HT1080 (cell line): ENCODE measurements at regions not wholly inside any gene's neighbourhood (a gene's known extent, or its start where the extent isn't known, plus 50 kb on each side); places are given as distances from the start of the nearest gene placed in this dataset.

Experiments used
- DNase-seq: peaks from one replicate; pipeline ENCODE4 v3.0.0-alpha.2; 2015; ENCODE audit warnings: low read depth

- DNase-seq, result no peak
Measured at GRCh38 chr13:77480066-77480465, 55.4 kb upstream of the SCEL start.

- DNase-seq, result no peak
Measured at GRCh38 chr13:77479326-77479725, 56.2 kb upstream of the SCEL start.

- no peak for DNase-seq
Measured at GRCh38 chr13:77477299-77477848, 58.1 kb upstream of the SCEL start.

- no peak for DNase-seq
Measured at GRCh38 chr13:77476456-77476855, 59.0 kb upstream of the SCEL start.

GRCh38 chr13:77475345-77476084 is 60.0 kb upstream of the SCEL start:
- DNase-seq, result no peak

GRCh38 chr13:77470986-77471385 is 64.5 kb upstream of the SCEL start:
- no peak for DNase-seq

GRCh38 chr13:77466753-77467422 is 68.6 kb upstream of the SCEL start:
- no peak for DNase-seq

GRCh38 chr13:77465603-77466195 is 69.8 kb upstream of the SCEL start:
- DNase-seq, result no peak

- DNase-seq, result no peak
Measured at GRCh38 chr13:77460195-77460594, 75.3 kb upstream of the SCEL start.

GRCh38 chr13:77459592-77459991 is 75.9 kb upstream of the SCEL start:
- no peak for DNase-seq

GRCh38 chr13:77458736-77459135 is 76.8 kb upstream of the SCEL start:
- DNase-seq, result no peak

- DNase-seq, result no peak
Measured at GRCh38 chr13:77457966-77458365, 77.5 kb upstream of the SCEL start.

GRCh38 chr13:77456271-77456670 is 79.2 kb upstream of the SCEL start:
- no peak for DNase-seq

- no peak for DNase-seq
Measured at GRCh38 chr13:77449265-77449664, 86.2 kb upstream of the SCEL start.

GRCh38 chr13:77448689-77449088 is 86.8 kb upstream of the SCEL start:
- DNase-seq, result peak; percentile 13

- no peak for DNase-seq
Measured at GRCh38 chr13:77443511-77443910, 92.0 kb upstream of the SCEL start.

- no peak for DNase-seq
Measured at GRCh38 chr13:77437267-77437666, 98.2 kb upstream of the SCEL start.

- no peak for DNase-seq
Measured at GRCh38 chr13:77434289-77434688, 101.2 kb upstream of the SCEL start.

GRCh38 chr13:77431449-77431848 is 104.1 kb upstream of the SCEL start:
- DNase-seq, result no peak

- no peak for DNase-seq
Measured at GRCh38 chr13:77430377-77430951, 103.6 kb upstream of the MYCBP2 start.

GRCh38 chr13:77429320-77430142 is 102.6 kb upstream of the MYCBP2 start:
- DNase-seq, result peak; percentile 24
